Activated T-cell treated with anti-CD3 and anti-CD28 coated beads for 48 hours (primary cell): ENCODE measurements at regions not wholly inside any gene's neighbourhood (a gene's known extent, or its start where the extent isn't known, plus 50 kb on each side); places are given as distances from the start of the nearest gene placed in this dataset.

ENCODE experiments used
- DNase-seq: peaks from one replicate; pipeline ENCODE4 v3.0.0-alpha.2; 2020; ENCODE audit warnings: low read depth

DNA sequence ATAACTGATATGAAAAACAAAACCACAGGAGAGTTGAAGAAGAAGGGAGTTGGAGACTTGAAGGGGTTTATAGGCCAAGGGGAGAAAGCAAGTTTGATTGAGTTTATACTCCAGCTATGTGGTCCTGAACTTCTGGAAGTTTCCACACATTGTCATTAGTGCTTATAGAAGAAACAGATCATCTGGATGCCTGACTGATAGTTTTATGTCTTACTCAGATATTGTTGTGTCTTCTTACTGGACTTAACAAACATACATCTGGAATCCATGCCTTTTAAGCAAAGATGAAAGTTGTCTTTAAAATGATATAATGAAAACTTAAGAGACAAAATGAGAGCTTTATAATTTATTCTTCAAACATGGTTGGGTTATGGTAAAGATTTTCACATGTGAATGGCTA is 101.3 kb upstream of the FZD8 start:
- no peak for DNase-seq

DNA sequence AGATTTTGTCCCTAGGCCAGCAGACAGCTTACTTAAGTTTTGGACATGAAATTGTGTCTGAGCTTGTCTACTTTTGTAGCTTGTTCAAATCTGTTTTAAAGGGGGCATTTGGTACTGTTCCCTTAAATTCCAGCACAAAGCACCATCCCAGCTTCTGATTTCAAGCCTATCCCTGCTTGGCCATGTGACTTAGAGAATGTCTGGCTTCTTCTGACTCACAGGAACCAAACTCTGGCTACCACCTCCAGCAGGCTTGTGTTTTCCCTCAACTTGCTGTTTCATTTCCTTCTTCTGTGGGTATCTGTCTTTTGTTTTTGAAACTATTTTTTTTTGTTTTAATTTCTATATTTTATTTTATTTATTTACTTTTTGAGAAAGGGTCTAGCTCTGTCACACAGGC is 97.9 kb upstream of the FZD8 start:
- no peak for DNase-seq

DNA sequence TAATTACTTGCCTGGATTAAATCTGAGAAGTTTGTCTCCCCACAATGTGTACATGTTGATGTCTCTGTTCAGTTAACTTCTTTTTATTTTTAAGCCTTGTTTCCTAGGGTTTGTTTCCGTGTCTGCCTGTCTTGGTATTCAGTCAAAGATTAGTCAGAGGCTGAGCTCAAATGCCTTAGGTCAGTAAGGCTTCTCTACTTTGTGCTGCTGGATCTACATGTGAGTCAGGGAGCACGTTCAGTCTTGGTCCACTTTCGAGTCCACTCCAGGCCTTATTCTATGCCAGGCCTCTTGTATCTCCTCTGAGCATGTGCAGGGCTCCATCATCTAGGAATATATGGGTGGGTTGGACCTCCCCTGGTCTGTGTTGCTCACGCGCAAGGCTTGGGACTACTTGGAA is 93.3 kb upstream of the FZD8 start:
- DNase-seq: no peak

DNA sequence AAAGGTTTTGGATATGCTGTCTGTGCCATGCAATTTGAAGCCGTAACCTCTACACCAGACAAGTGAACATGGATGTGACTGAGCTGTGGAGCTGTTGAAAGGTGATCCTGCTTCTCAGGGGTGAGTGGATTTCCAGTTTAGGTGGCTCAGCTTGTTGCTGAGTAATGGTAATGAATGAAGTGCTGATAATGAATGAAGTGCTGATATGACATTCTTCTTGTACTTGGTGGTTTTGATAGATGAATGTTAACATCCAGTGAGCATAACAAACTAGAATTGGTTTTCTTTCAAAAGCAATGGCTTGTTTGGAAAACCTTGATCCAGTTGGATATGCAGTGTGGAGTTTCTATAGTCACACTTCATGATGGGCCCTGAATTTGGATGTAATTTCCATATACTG is 89.7 kb upstream of the FZD8 start:
- no peak for DNase-seq

DNA sequence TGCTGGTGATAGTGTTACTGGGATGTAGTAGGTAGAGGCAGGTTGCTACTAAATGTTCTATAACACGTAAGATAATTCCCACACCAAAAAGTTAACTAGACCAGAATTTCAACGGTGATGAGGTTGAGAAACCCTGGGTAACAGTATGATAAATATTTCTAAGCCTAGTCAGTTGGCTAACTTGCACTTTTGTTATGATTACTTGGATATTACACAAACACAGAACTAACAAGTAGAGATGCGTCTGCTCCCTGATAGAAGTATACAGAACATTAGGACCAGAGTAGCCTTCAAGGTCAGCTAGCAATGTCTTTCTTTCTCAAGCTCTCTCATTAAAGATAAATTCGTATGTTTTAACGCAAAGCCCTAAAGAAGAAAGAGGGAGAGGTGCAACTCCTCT is 86.2 kb upstream of the FZD8 start:
- DNase-seq: no peak

DNA sequence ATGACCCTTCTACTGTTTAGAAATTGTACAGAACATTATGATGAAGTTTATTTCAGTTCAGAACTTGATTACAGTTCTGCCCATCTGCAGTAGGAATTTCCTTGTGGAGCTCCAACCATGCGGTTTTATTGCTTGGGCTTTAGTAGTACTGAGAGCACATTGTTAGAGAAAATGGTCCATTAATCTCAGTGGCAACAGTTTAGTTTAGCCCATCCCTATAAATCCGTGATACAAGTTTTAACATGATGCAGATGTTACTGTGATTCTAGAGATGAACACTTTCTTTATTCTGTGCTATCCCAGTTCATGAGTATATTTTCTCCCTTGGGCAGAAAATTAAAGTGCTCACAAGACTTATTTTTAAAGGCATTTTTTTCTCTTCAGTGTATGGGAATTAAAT is 84.8 kb upstream of the FZD8 start:
- DNase-seq: no peak

DNA sequence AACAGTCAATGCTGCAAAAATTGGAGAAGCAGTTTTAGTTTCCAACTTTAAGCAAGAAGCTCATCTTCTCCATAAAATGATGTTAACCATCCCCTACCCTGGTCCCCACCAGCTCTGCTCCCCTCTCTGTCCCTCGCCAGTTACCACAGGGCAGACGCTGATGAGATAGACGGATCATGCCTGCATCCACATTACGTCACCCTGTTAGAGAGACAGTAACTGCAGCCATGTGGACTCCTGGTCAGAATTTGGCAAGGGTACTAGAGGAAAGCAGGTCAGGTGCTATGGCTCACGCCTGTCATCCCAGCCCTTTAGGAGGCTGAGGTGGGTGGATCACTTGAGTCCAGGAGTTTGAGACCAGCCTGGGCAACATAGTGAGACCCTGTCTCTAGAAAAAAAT is 81.9 kb upstream of the FZD8 start:
- no peak for DNase-seq

DNA sequence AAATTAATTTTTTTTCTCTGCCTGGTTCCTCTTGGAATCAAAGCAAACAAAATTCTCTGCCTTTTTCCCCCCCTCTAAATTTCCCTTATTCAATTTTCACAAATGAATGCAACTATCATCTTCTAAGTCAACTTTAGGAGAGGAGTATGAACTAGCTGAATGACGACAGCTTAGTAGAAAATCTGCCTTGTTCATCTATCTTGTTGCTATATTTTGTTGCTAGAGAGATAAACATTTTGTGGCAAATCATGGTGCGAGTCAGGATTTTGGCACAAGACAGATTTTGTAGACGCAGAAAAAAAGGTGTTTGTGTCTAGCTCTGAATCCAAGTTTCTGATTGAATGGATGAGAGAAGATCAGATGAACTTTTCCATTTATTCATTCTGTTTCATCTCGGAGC is 81.0 kb upstream of the FZD8 start:
- DNase-seq: no peak

DNA sequence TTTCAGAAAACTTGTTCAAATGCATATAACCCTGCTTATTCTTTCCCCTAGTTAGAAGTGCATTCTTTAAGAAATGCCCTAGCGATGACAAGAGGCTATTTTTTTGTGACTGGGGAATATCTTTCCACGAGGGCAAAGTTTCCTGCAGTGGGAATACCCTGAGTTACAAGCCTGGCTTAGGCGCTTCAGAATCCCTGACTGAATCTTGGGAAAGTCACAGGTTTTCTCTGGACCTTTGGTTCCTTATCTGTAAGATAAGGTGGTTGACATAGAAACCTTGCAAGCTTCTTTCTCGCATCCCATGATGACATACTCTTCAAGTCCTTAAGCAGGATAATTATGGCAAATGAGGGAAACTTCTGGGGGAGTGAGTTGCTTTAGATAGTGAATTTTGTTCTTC is 80.5 kb upstream of the FZD8 start:
- no peak for DNase-seq

DNA sequence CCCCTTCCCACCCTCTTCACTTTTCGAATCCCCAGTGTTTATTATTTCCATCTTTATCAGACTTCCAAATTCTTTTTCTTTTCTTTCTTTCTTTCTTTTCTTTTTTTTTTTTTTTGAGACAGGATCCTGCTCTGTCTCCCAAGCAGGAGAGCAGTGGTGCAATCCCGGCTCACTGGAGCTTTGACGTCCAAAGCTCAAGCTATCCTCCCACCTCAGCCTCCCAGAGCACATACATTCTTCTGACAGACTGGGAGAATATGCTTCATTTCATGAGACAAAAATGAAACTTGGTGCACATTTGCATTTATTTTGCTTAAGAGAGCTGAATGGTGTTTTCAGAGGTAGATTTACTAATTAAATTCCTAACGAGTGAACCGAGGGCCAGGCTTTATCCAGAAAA is 80.1 kb upstream of the FZD8 start:
- DNase-seq: no peak

DNA sequence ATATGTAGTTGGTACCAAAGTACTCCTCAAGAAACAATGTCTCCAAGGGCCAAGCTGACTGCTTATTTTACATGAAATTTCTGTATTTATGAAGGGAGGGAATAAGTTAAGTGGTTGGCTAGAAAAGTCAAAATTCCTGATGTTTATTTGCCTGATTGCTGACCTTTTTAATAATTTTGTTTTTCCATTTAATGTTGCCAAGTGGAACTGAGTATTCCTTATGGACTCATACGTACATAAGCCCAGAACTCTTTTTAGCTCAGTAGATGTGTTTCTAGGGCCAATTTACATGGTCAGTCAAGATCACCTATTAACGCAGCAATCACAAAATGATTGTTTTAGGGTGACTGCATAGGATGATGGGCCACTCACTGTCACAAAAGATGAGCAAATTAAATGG is 78.3 kb upstream of the FZD8 start:
- DNase-seq: no peak

DNA sequence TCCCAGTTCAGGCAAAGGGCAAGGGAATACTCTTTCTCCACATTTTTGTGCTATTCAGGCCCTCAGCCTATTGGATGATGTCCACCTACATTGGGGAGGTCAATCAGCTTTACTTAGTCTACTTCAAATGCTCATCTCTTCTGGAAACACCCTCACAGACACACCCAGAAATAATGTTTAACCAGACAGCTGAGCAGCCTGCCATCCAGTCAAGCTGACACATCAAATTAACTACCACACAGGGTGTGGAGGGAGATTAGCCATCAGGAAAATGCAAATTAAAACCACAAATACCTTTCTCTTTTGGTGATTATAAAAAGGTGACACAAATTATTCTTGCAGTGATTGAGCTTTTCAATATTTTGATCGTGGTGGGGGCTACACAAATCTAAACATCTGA is 74.7 kb upstream of the FZD8 start:
- DNase-seq: no peak

DNA sequence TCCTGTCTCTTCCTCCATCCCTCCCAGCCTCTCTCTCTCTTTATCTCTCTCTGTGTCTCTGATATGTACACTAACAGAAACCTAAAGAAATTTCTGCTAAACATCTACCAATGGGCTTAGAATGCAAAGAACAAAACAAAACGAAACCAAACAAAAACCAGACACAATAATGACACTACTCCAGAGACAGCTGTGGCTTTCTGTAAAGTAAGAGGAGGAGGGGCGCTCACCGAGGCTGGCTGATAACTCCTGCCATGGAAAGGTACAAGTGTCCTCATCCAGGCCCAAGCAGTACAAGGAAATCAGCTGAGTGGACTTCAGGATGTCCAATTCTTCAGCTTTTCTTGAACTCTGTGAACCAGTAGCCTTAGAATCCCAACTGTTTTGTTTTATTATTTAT is 70.4 kb upstream of the FZD8 start:
- no peak for DNase-seq

DNA sequence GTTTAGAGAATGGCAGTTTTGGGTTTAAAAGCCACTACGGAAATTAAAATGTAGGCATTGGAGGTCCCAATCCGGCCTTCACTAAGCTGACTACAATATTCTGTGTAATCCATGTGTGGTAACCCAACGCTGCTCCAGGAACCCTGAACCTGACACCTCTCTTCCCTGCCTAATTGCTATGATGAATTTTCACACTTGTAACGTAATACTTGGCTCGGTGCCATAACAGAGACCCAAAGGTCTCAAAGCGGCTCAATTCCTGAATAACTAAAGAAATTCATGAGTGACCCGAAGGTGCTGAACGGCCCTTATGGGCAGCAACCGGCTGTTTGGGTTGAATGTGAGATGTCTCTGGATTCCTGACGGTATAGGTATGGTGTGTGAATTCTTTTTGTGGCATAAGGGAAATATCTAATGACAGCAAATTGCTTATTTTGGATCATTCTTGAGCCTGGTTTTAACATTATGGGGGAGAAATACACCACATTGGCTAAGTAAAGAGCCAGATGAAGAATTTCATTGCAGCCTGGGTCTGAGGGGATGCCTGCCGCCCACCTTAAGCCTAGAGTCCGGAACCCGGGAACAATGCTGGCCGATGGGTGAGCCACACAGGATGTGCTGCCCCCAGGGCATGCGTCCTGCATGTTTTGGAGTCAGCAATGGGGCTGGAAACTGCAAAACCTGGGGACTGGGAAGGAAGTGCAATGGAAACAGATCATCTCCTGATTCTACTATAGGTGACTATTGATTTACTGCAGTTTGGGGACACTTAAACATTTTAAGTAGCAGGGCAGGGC is 69.7 kb upstream of the FZD8 start:
- no peak for DNase-seq

DNA sequence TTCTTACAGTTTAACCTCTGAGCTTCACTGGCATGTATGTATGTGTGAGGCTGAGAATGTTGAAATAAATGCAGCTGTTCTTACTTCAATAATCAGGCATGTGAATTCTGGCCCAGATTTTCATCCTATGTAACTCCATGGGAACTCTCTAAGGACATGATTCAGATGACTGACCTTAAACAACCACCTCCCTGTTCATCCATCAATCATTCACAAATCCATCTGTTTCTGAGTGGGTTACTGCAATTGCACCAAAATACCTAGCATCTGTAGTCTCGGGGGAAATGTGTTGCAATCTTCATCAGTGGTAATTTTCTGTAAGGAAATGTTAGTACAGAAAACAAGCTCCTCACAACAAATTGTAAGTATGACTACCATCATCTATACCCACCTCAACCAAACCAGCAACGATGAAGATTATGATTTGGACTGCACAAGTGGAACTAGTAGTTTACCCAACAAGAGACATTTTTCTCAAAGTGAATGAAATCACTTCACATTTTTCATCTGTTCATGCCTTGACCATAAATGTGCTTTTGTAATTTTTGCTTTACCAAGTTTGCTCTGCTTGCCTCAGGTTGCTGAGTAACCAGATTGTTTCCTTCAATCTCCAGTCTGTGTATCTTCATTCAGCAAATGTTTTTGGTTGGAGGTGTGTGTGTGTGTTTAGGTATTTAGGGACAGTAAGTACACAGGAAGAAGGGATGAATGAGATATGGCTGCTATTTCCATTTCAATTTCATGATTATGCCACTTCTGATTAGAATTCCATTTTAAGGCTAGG is 65.7 kb upstream of the FZD8 start:
- DNase-seq: no peak

DNA sequence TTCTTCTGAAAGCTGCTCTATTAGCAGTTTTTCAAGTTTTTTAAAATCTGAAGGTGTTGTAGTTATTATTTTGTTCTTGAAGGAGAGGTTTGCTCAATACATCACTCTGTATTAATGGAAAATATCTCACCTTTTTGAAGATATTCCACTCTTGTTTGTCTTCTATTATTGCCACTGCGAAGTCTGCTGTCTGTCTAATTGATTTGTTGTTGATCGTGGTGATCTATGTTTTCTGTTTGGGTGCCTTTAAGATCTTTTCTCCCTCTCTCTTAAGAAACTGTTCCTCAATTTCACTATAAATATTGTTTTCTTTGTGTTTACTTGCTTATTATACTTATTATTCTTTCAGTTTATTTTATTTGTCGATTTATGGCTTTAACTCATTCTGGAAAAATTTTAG is 64.9 kb upstream of the FZD8 start:
- no peak for DNase-seq

DNA sequence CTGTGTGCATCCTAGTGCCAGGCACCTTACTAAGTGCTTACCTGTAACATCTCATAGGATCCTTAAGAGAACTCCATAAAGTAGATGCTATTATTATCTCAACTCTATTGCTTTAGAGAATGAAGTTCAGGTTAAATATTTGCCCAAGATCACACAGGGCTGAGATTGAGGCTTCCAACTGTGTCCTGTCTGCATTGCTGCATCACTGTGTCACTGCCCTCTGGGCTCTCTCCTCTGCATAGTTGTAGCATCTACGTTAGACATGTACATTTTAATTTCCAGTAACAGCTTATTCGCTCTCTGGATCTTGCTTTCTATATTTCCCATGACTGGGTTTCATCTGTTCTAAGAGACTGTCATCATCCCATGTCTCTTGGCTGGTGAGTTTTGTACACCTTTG is 63.6 kb upstream of the FZD8 start:
- no peak for DNase-seq

DNA sequence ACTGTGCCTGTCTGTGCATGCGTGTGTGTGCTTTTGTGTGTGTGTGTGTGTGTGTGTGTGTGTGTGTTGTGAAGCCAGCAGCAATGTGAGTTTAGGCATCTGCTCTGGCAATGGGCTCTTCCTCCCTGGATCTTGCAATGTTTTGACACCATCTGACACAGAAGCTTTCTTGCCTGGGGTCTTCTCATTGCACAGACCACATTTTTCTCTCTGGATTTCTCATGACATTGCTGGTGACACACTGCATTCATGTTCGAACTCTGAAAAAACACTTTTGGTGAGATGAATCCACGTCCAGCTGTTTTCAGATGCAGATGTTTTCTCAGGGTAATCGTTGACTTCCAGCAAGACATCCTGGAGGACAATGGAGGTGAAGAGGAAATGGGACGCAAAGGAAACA is 63.0 kb upstream of the FZD8 start:
- DNase-seq: no peak

DNA sequence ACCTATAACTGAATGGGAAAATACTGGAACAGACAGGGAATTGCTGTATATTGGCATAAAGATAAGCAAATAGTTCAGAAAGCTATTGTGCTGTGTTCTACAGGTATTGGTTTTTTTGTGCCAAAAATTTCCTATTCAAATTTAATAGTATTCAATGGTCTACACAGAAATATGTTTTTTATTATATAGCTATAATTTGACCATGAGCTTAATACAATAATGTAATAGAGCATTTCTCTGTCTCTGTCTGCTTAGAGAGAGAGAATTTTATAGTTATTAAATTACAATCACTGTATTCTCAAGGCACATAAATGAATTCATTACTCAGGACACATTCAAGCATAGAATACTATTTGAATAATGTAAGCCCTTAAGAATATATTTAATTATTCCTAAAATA is 62.3 kb upstream of the FZD8 start:
- DNase-seq: no peak

DNA sequence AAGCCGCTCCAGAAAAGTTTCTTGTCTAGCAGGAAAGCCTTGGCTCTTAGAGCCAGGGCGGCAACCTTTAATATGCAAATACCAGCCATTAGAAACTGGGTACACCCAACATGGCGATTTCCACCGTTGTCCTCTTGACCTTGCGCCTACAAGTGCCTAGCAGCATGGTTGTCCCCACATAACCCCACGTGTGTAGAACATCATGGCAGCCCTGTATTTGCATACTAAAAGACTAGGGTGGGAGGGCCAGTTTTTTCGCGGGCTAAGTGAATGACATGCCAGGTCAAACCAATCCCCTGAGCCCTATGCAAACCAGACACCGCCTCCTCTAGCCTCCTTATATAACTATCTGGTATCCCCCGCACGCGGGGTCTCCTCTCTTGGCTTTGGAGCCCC is 58.4 kb upstream of the FZD8 start:
- DNase-seq: no peak

DNA sequence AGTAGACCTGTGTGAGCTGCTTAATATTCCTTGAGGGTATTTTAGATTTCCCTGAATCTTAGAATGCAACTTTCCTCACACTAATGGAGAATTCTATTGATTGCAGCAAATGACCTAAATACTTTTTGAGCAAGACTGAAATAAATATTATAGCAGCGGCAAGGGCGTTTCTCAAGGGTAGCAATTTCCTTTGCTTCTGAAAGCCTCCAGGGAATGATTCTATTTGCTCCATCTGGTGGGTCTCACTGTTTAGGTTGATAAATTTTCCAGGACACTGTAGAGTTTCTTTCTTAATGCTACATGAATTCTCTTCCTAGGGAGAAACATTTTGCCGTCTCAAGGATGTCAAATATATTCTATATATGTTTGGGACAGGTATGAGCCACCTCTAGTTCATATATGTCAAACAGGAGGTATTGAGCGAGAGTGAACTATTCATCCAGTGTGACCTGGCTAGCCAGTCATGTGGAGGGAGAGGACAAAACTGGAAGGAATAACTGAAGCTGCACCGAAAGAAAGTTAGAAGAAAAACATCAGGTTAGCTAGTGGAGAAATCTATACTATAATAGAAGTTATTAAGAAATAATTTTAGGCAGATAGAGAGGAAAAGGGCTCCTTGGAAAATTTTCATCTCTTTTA is 57.9 kb upstream of the FZD8 start:
- DNase-seq: no peak

DNA sequence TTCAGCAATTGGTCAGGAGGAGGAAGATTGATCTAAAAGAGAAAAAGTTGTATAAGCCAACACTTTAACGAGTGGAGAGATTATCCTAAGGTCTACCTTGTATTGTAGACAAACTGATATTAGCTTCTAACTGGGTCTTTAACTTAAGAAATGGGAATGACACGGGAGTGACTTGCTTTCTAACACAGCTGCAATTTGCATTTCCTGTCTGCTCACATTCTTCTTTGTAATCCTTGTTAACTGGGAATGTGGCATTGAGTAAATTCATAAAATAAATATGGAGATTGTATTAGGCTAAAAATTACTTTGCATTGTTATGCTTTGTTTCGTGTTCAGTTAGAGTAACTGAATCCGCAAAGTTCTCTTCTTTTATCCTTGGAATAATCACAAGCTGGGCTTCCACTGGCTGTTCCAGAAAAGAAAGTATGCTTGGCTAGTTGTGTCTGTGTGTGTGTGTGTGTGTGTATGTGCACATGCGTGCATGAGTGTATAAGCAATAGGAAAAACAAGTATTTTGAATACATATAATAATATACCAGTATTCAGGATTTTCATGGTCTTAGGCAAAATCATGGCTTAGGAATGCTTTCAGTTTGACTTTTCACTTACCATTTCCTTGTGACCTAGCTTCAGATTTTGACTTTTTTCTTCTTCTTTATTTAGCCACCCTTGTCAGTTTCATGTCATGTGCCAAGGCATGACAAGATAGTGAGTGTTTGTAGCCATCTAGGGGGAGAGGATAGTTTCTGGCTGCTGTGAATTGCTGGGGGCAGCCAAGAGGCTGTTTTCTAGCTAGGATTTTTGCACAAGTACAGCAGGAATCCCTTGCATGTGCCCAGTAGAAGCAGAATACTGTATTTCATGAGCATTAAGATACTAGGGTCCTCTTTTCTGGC is 54.5 kb upstream of the FZD8 start:
- DNase-seq: no peak
